Choroid plexus epithelial cell (primary cell): ENCODE measurements at regions not wholly inside any gene's neighbourhood (a gene's known extent, or its start where the extent isn't known, plus 50 kb on each side); places are given as distances from the start of the nearest gene placed in this dataset.

Experiments used
- DNase-seq: peaks from one replicate; pipeline ENCODE4 v3.0.0-alpha.2; 2010; ENCODE audit warnings: low read depth
- H3K4me3 ChIP-seq: 2 replicates; pipeline ENCODE4 v1.5.1; 2011; ENCODE audit warnings: low read depth, mild to moderate bottlenecking, control low read depth, low read length, moderate library complexity
- TF ChIP-seq, protein P1 (sequence below): conservative IDR thresholded peaks from 2 replicates; pipeline ENCODE4 v1.5.1; 2011; ENCODE audit warnings: low read depth, mild to moderate bottlenecking, control low read depth, inconsistent platforms, low read length, moderate library complexity

DNA sequence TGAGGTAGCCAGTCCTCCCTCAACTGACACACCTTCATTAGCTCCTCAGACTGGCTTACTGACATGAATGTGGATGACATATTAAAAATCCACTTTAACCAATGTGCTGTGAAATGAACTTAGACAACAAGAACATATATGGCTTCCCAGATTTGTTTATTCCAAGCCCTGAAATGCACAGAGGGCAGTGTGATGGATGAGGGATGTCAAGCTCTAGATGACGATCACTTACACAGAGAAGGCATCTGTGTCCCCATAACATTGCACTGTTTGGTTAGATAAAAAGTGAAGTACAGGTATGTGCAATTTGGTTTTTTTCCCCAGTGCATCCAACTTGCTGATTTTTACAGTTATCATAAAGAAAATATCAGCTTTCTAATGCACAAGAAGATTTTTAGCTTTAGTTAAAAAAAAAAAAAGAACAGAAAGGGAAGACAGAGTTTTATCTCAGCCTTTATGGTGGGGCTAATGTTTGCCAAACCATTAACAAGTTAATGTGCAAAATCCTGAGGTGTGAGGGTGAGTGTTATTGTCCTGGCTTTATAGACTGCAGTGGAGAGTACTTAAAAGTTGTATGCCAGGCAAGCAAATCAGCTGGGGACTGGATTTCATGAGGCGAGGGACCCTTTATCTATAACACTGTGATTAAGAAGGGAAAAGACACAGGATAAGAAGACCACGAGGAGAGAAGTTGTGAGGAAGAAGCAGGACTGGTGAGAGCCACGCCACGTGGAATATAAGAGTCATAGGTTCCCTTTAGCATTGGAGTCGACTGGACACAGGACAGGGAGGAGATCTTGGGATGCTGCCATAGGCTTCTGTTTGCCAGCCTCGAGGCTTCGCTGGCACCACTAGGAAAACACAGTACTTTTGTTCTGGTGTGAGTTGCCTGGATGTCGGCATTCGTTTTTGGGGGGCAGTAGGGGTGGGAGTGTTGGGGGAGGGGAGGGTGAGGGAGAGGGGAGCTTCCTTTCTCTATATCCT, 90.0 kb upstream of the BACH2 start:
- TF ChIP-seq, protein P1, sequence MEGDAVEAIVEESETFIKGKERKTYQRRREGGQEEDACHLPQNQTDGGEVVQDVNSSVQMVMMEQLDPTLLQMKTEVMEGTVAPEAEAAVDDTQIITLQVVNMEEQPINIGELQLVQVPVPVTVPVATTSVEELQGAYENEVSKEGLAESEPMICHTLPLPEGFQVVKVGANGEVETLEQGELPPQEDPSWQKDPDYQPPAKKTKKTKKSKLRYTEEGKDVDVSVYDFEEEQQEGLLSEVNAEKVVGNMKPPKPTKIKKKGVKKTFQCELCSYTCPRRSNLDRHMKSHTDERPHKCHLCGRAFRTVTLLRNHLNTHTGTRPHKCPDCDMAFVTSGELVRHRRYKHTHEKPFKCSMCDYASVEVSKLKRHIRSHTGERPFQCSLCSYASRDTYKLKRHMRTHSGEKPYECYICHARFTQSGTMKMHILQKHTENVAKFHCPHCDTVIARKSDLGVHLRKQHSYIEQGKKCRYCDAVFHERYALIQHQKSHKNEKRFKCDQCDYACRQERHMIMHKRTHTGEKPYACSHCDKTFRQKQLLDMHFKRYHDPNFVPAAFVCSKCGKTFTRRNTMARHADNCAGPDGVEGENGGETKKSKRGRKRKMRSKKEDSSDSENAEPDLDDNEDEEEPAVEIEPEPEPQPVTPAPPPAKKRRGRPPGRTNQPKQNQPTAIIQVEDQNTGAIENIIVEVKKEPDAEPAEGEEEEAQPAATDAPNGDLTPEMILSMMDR = no peak
- DNase-seq = no peak
- H3K4me3 ChIP-seq = no peak overlapping the region

DNA sequence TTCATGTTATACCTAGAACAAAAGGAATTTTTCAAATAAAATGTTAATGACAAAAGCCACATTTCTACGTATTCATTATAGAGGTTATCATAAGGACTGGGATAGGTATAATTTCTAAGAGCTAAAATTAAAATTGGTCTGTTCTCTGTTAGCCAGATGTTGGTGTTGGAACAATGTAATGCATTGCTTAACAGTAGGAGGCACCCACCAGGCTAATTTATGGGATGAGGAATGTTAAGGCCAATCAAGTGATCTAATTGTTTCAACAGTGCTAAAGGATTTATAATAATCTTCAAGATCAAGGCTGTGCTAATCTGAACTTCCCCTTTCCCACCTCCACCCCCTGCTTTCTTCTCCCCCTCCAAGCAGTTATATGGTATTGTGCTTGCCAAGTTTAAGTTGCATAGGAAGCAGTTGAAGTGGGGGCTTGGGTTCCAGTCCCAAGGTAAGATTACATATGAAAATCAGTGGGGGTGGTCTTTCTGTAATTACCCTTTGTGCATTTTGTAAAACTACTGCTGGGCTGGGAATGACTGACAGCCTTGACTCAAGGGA, 89.2 kb upstream of the BACH2 start:
- TF ChIP-seq, protein P1 = no peak
- DNase-seq = no peak
- H3K4me3 ChIP-seq = no peak overlapping the region

DNA sequence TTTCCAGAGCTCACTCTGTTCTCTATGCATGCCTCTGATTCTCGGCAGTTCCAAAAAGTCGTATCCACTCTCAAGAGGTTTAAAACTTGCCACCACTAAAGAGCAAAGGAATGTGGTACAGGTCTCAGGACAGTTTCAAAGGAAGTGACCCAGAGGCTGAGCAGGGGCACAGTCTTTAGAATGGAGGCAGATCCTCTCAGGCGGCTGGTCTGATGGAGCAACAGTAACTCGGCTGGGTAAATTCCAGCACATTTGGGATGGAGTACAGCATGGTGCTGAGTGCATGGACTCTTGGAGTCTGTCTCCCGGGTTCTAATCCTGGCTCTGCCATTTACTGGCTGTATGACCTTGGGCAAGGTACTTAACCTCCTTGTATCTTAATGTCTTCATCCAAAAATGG, 88.1 kb upstream of the BACH2 start:
- DNase-seq = no peak
- H3K4me3 ChIP-seq = no peak overlapping the region
- TF ChIP-seq, protein P1 = no peak

DNA sequence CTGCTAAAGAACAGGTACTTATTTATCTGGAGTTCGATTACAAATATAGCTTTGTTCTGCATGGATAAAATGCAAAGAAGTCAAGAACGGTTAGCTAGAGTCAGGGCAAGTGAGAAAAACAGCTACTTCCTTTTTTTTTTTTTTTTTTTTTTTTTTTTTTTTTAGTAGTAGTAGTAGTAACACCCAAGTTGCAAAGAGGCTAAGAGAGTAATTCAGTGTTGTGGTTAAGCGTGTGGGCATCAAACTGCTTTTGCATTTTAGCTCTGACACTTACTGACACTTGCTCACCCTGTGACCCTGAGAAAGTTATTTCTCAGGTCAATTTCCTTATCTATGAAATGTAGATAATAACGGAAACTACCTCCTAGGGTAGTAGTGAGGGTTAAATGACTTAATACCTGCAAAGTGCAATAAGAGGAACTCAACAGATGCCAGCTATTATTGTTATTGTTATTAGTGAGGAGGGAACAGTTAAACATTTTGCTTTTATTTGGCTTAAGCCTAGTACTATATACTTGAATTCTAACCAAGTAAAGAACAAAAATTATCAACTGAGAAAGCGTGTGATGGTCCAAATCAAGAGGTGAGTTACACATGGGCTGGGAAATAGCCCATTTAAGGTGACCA, 86.7 kb upstream of the BACH2 start:
- H3K4me3 ChIP-seq = no peak overlapping the region
- TF ChIP-seq, protein P1 = no peak
- no peak for DNase-seq

DNA sequence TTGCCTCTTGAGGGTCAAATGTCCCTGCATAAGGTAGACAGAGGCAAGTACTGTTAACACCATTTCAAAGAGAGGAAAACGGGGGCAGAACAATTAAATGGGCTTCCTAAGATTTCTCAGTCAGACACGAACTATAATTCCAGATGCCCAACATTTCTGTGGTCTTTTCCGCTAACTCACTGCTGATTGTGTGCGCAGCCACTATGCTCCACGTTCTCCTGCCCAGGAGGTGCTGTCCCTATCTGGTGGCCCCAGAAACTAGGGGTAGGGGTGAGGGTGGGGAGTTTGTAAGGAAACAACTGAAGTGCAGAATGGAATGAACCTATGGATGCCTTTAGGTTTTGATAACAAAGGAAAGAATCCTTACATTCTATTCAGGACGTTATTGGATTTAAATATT, 86.1 kb upstream of the BACH2 start:
- no peak for DNase-seq
- no peak overlapping the region for H3K4me3 ChIP-seq
- TF ChIP-seq, protein P1 = no peak

DNA sequence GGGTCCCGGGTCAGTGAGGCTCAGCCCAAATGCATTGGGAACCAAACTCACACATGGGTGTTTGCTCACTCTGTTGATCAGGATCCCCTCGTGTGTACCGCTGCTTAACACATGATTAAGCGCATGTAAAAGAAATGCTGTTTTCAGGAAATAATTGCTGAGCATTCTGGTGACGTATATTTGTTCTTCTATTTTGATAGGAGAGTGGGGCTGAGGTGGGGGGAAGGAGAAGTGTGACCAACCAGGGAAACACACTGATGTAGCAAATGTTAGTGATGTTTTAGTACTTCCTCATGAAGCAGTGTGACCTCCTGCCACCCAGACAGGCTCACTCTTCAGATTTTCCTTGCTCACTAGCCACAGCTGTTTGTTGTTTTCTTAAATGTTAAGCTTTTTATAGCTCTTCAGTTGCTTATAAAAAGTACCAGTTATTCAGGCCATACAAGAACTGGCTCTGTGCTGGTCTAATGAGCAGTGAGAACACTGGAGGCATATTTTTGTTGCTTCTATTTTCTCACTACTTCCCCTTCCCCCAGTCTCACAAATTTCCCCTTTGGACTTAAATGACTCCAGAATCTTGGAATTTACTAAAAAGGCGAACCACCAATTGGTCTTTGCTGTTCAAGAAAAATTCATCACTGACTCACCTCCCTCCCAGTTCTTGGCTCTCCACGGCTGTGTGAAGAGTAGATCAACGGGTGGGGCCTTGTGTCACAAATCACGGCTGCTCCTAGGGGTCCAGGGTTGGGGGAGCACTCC, 79.2 kb upstream of the BACH2 start:
- no peak overlapping the region for H3K4me3 ChIP-seq
- TF ChIP-seq, protein P1 = no peak
- peak; percentile 65 for DNase-seq
